ENCODE measurements at regions not wholly inside any gene's neighbourhood (a gene's known extent, or its start where the extent isn't known, plus 50 kb on each side); places are given as distances from the start of the nearest gene placed in this dataset.

GRCh38 chr1:239608469-239608868, 222.1 kb downstream of the CHRM3 start:
- no peak for DNase-seq
- Histone ChIP-seq H3K9me3 (no peaks in the 10 kb centered on the region), H3K27me3 (no peaks in the 10 kb centered on the region), H3K27ac (no peak overlapping the region), H3K4me3 (no peak overlapping the region), H3K36me3 (no peaks in the 10 kb centered on the region), H3K4me1 (no peaks in the 10 kb centered on the region)
- intact Hi-C loops (cut with DNase I; ENCODE audit: low total_unique reads) (no loop called here), in situ Hi-C loops (cut with MboI; ENCODE audit: low sequenced_read_pairs in 4 of 4) (no loop called here)
- no peak for TF ChIP-seq CTCF (IDR thresholded peaks at IDR 0.05 in 4 of 5, conservative IDR thresholded peaks at IDR 0.05 in 1 of 5)
- no peak for TF ChIP-seq POLR2A (IDR thresholded peaks at IDR 0.05)
- no peak for ATAC-seq

GRCh38 chr1:239612379-239612778, 226.0 kb downstream of the CHRM3 start:
- Histone ChIP-seq H3K27me3 (no peaks in the 10 kb centered on the region), H3K36me3 (no peaks in the 10 kb centered on the region), H3K4me3 (no peak overlapping the region), H3K27ac (no peak overlapping the region), H3K4me1 (no peaks in the 10 kb centered on the region), H3K9me3 (no peaks in the 10 kb centered on the region)
- intact Hi-C loops (cut with DNase I; ENCODE audit: low total_unique reads) = no loop called here
- TF ChIP-seq CTCF (IDR thresholded peaks at IDR 0.05 in 4 of 5, conservative IDR thresholded peaks at IDR 0.05 in 1 of 5) = no peak
- no peak for TF ChIP-seq POLR2A (IDR thresholded peaks at IDR 0.05)
- ATAC-seq (no peak), DNase-seq (no peak)
- in situ Hi-C loops (cut with MboI; ENCODE audit: low sequenced_read_pairs in 4 of 4) = no loop called here

- TF ChIP-seq POLR2A (IDR thresholded peaks at IDR 0.05) = no peak
- TF ChIP-seq CTCF (IDR thresholded peaks at IDR 0.05 in 4 of 5, conservative IDR thresholded peaks at IDR 0.05 in 1 of 5) = no peak
- Histone ChIP-seq H3K27me3 (no peaks in the 10 kb centered on the region), H3K27ac (no peak overlapping the region), H3K4me1 (no peaks in the 10 kb centered on the region), H3K9me3 (no peaks in the 10 kb centered on the region), H3K36me3 (no peaks in the 10 kb centered on the region), H3K4me3 (no peak overlapping the region)
- DNase-seq (no peak), ATAC-seq (no peak)
- intact Hi-C loops (cut with DNase I; ENCODE audit: low total_unique reads) = no loop called here
- in situ Hi-C loops (cut with MboI; ENCODE audit: low sequenced_read_pairs in 4 of 4) = no loop called here
These were observed 230.3 kb downstream of the CHRM3 start for GRCh38 chr1:239616673-239617072.

GRCh38 chr1:239617259-239617658, 230.9 kb downstream of the CHRM3 start:
- H3K9me3 ChIP-seq = no peaks in the 10 kb centered on the region
- TF ChIP-seq POLR2A (IDR thresholded peaks at IDR 0.05) (no peak), CTCF (IDR thresholded peaks at IDR 0.05 in 4 of 5, conservative IDR thresholded peaks at IDR 0.05 in 1 of 5) (no peak)
- no peaks in the 10 kb centered on the region for H3K27me3 ChIP-seq
- no peak overlapping the region for H3K4me3 ChIP-seq
- H3K27ac ChIP-seq = no peak overlapping the region
- H3K36me3 ChIP-seq = no peaks in the 10 kb centered on the region
- no peaks in the 10 kb centered on the region for H3K4me1 ChIP-seq
- intact Hi-C loops (cut with DNase I; ENCODE audit: low total_unique reads) = no loop called here
- in situ Hi-C loops (cut with MboI; ENCODE audit: low sequenced_read_pairs in 4 of 4) = no loop called here
- no peak for DNase-seq
- ATAC-seq = no peak

- H3K27me3 ChIP-seq = no peaks in the 10 kb centered on the region
- H3K9me3 ChIP-seq = no peaks in the 10 kb centered on the region
- no peaks in the 10 kb centered on the region for H3K4me1 ChIP-seq
- no peaks in the 10 kb centered on the region for H3K36me3 ChIP-seq
- H3K4me3 ChIP-seq = no peak overlapping the region
- ATAC-seq (no peak), DNase-seq (no peak)
- in situ Hi-C loops (cut with MboI; ENCODE audit: low sequenced_read_pairs in 4 of 4) (no loop called here), intact Hi-C loops (cut with DNase I; ENCODE audit: low total_unique reads) (no loop called here)
- H3K27ac ChIP-seq = no peak overlapping the region
- no peak for TF ChIP-seq CTCF (IDR thresholded peaks at IDR 0.05 in 4 of 5, conservative IDR thresholded peaks at IDR 0.05 in 1 of 5)
- no peak for TF ChIP-seq POLR2A (IDR thresholded peaks at IDR 0.05)
These were observed 231.4 kb downstream of the CHRM3 start for GRCh38 chr1:239617731-239618130.

Measured in gastrocnemius medialis (tissue), 4 donors.